Head of caudate nucleus (tissue), 42 donors: ENCODE measurements at regions not wholly inside any gene's neighbourhood (a gene's known extent, or its start where the extent isn't known, plus 50 kb on each side); places are given as distances from the start of the nearest gene placed in this dataset.

Source experiments
- DNase-seq, 42 donors: peaks; one replicate each; pipeline versions ENCODE4 v3.0.0 to v3.0.0-alpha.2; 2020 to 2021; ENCODE audit warnings: mixed read lengths in 7 of 42
- intact Hi-C: fragments of 100-400 bp; cut with DNase I; formaldehyde crosslinking; loops from one replicate; pipeline ENCODE4 v1.15.0; 2022

DNA sequence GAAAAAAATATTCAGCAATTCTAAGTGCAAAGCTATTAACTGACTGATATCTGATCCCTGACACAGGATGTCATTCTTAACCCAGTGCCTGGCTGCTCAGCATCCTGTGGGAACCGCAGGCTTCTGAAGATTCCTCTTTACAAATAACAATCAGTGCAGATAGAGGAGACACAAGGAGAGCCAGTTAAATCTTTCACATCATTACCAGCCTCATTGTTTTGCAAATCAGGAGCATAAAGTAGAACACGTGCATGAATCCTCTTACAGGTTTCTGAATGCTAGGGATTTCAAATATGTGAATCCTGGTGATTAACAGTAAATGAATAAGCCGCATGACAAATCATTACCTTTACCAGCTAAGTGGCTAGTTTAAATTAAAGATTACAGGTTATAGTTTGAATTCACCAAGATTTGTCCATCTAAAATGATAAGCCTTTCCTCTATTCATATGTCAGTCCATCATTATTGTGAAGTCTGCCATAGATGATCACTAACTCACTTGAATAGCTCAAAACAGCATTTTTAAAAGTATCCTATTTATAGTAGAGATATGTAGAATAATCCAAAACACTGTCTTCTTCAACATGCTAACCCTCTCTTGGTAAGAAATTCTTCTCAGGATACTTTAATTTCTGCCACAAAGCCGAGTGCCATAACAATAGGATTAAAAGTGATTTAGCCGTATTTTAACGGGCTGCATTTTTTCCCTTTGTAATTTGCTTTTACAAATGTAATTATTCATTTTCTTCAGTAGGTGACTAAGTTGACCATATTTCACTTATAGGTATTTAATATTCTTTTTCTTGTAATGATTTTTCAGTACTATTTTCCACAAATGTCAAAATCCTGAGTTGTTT, 367.3 kb upstream of the EPHA7 start:
- intact Hi-C loops = no loop called here

DNA sequence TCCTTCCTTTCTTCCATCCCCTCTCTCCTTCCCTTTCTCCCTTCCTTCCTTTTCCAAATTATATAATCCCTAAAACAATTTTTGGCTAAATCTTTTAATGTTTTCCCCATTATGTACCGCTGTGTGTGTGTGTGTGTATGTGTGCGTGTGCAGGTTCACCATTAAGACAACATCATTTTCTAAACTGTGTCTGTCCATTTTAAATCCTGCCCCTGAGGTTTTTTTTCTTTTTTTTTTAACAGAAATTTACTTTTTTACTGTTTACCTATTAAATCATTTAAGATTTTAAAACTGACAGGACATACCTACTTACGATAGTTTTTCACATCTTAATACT, 366.3 kb upstream of the EPHA7 start:
- intact Hi-C loops = no loop called here
- no peak for DNase-seq

More for the DNA sequence above, 367.3 kb upstream of the EPHA7 start:
- no peak for DNase-seq

DNA sequence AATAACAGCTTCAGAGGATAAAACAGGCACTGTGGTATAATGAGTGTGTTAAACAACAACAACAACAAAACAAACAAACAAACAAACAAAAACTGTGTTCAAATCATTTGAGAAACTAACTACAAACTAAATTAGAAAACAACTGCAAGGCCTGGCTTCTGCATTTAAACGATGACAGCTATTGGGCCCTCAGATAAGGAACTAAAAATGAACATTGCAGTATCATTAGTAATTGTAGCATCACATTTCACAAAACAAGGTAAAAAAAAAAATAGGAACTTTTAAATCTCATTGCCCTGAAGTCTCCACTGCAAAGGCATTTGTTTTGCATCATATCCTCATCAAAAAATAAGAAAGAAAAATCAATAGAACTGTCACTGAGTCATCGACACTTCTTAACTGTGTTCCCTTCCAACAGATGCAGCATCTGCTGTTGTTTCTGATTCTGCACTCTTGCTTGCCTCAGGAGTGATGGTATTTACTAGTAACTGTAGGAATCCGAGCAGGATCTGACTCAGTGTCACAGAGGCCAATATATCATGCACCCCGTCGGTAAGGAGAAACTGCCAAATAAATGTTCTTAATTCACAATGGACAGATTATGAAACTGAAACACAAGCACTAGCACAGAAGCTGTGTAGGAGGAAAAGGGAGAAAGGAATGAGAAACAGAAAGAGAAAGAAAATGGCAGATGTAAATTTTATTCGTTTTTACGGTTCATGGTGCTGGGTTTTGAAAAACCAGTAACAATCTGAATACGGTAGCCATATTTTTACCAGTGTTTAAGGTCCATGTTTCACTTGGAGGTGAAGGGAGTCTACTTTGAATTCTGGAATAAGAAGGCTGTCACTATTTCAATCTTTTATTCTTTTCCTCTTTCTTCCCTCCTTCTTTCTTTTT, 365.7 kb upstream of the EPHA7 start:
- intact Hi-C loops = no loop called here
- peak in 3 of 42 donors; percentile 3 to 20 (median 4) for DNase-seq

DNA sequence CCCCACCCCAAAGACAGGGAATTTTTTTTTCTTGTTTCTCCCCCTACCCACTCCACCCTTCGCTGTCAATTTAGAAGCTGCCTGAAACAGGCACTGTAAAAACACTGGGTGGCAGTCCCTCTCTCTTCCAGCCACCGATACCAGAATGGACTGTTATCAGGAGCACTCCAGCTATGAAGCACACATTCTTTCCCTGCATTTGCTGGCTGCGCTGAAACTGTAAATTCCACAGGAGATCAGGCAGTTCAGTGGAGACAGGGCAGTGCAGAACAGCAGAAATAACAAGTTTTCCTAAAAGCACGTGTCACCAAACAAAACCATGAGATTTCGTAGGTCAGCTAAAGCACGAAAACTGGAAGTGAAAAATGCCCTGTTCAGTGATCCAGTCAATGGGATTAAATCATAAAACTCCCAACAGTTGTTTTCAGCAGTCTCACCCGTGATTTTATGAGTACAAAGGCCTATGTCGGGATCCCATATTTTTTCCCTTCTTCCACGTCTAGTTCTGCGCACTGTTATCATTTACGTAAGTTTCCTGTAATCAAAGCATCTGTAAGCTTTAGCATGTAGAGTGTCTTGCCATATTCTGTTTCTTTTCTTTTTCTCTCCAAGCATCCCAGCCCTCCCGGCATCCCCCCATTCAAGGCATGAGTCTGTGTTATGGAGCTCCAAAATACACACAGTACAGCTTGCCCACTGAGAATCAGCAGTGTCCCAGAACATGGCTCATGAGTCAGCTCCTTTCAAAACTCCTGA, 359.9 kb upstream of the EPHA7 start:
- DNase-seq = peak in 17 of 42 donors; percentile 1 to 51 (median 23)
- intact Hi-C loops = no loop called here

DNA sequence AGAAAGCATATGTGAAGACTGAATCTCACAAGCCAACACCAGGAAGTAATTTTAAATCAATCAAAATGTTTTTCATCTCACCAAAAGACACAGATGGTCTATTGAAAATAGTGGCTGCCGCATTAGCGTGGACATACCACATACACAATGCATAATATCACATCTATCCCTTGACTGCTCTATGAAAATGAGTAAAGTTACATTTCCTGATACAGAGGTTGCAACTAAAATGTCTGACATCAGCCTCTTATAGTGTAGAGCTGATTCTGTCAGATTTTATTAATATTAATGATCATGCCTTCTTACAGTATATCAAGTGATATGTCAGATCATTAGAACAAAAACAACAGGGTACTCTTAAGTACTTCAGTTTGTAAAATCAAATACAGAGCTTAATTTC, 339.8 kb upstream of the EPHA7 start:
- DNase-seq = no peak
- intact Hi-C loops = no loop called here

DNA sequence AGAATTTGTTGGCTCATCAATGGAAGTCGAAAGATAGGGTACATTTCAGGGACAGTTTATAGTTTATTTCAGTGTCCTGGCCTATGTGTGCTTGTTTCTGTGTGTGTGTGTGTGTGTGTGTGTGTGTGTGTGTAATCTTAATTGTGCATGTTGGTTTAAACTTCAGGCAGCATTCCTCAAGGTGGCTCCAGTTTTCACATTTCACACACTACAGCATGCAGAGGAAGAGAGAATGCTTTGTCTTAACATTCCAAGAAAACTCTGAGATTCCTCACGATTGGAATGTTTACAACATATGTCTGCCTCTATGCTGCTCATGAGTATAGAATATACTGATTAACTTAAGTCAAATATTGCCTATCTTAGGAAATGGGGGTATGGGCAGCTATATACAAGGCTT, 332.6 kb upstream of the EPHA7 start:
- intact Hi-C loops = no loop called here
- no peak for DNase-seq

DNA sequence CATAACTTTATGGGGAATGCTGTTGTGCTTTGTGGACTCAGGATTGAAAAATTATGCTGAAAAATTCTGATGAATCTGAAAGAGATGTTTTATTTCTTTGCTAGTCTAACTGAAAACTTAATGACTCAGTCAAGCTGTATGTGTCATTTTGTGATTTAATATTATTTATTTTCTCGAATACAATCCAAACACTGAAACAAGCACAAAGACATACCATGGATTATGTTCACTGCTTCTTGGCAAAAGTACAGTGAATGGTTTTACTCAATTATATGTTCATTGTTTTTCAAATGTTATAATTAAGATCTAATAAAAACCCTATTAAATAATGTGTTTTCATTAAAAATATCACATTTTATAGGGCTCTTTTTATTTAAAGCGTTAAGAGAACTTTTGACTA, 330.6 kb upstream of the EPHA7 start:
- DNase-seq = no peak

DNA sequence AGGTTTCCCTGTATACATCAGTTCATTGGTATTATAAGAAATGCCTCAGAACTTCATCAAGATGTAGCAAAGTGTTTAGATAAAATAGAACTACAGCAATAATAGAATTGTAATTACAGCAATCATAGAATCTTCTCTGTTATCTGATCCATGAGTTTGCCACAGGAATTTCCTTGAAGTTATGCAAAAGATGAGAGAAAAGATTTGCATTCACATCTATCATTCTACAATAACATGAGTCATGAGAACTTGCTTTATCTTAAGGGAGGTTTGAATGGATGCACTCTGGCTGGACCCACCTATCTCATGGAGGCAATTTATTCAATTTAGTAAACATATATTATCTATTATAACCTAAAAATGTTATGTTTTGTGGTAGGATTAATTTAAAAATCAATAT, 329.8 kb upstream of the EPHA7 start:
- DNase-seq = no peak
- intact Hi-C loops = no loop called here

More for the DNA sequence above, 330.6 kb upstream of the EPHA7 start:
- intact Hi-C loops = no loop called here

DNA sequence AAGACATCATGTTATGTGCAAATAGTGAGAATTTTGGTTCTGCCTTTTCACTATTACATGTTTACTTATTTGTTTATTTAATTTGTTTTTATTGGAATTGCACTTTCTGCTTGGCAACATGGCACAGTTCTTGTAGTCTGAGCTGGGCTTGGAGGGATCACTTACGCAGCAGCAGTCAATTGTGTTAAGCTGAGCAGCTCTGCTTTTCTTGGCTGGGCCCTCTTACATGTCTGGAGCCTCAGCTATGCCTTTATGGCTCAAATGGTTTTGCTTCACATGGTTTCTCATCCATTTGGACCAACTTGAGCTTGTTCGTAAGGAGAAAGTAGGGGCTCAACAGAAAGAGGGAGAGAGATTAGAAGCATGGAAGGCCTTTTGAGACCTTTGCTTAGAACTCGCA, 327.5 kb upstream of the EPHA7 start:
- DNase-seq = no peak
- intact Hi-C loops = no loop called here

DNA sequence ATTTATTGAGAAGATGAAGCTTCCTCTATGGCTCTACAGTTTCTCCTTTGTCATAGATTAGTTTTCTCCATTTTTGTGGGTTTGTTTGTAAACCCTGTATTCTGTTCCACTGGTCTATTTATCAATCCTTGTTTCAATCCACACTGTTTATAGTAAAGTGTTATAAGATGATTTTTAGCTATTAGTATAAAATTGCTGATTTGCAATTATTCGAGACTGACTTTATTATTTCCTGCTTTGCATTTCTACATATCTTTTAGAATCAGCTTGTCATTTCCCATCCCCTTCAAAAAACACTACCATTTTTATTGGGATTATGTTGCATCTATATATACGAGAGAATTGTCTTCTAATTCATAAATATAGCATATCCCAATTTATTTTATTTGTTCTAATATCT, 325.9 kb upstream of the EPHA7 start:
- intact Hi-C loops = no loop called here
- DNase-seq = no peak

DNA sequence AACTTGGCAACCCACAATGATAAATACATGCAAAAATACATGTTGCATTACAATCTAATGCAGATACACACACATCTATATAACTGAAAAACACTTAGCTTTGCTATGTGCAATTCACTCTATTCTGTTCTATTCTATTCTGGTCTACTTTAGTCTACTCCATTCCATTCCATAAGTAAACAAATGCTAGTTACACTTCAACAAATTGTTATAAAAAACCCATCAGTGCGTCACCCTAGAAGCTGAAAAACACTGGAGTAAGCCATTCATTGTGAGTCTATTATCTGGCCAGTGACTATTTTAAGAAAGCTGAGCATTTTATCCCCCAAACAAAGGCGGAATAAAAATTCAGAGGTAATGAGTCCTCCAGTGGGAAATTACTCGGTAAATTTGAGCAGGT, 315.7 kb upstream of the EPHA7 start:
- DNase-seq = no peak
- intact Hi-C loops = no loop called here

DNA sequence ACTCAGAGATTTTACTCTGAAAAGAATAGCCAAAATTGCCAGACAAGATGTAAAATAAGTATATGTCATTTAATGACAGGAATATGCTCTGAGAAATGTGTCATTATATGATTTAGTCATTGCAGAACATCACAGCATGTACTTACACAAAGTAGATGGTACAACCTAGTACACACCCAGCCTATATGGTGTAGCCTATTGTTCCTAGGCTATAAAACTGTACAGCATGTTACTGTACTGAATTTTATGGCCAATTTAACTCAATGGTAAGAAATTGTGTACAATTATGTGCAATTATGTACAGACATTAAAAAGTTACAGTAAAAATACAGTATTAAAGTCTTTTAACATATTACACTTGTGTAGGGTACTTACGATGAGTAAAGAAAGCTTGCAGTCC, 311.9 kb upstream of the EPHA7 start:
- intact Hi-C loops = no loop called here
- DNase-seq = no peak

DNA sequence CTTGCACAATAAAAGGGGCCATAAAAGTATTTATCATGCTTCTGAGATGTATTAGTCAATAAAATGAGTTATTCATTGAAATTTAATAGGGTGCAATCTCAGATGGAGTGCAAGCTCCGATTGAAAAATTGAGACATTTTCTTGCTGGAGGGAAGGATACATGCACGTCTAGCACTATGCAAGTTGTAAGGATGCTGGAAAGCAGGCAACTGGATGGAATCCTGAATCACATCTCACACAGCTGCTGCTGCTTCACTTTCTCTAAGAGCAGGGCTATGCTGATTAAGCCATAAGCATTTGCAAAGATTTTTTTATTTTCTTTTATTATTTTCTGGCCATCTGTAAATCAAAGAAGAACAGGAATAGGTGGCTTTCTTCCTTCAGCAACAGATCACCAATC, 308.8 kb upstream of the EPHA7 start:
- no peak for DNase-seq
- intact Hi-C loops = no loop called here

DNA sequence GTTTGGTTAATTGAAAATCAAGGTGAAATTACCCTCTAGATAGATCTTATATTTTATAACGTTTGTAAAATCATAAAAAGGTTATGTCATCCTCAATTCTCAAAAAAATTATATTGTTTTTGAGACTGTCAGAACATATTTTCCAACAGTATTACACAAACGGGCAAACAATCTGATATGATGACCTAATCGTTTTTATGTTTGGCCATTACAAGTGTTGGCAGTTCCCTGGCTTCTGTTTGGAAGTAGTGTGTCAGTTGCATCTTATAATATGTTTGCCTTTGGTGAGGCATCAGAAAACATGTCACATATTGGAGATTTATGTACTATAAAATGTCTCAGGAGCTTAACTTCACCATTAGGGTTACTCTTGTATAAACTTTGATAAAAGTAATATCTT, 308.1 kb upstream of the EPHA7 start:
- intact Hi-C loops = no loop called here

DNA sequence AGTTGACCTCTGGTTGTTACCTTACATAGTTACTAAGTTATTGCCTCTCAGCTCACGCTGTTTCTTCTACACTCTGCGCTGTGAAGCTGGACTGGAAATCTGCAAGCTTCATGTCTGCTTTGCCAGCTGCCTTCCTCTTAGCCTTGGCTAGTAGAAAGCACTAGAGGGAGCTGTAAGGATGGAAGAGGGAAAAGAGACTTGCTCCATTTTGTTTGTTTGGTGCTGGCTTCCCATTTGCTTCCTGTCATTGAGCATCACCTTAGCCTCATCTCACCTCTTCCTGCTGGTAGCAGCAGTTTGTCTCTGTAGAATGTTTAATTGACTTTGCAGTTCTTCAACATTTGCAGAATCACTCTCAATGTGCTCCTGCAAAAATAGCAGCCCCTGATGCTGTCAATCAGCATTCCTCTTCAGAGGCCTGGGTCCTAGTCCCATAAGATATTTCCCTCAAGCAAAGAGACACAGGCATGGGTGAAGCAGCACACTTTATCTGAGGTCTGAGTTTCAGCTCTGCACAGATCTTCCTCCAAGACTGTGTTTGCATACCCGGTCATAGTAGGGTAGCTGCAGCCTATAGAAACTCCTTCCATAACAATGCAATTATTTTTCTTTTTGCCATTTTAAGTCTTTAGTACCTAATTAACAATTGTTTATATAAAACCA, 302.2 kb upstream of the EPHA7 start:
- DNase-seq = peak in 11 of 42 donors; percentile 2 to 39 (median 8)
- intact Hi-C loops = no loop called here

More for the DNA sequence above, 308.1 kb upstream of the EPHA7 start:
- no peak for DNase-seq

DNA sequence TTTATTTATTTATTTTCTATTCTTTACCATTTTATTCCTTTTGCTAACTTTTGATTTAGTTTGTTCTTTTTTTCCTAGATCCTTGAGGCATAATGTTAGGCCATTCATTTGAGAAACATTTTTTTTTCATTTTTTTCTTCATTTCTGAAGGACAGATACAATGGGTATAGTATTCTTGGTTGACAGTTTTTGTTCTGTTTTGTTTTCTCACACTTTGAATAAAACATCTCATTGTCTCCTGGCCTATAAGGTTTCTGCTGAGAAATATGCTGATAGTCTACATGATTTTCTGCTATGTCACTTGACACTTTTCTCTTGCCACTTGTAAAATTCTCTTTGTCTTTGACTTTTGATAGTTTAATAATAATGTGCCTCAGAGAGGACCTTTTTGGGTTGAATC, 294.6 kb upstream of the EPHA7 start:
- intact Hi-C loops = no loop called here
- no peak for DNase-seq

DNA sequence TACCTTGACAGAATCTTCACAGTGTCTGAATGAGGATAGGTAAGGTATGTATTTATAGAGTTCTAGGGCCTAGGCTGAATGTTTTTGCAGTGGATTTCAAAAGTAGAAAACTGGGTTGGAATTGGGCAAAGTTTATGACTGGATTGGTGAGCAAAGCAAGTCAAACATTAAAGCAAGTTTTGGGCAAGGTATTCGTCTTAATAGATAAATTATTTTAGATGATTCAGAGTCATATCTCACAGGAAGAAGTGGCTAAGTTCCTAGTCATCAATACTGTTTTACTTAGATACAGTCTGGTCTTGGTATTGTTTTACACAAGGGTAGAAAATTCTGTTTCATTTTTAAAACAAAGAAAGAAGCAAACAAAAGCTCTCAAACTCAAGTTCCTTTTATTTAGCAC, 284.1 kb upstream of the EPHA7 start:
- intact Hi-C loops = no loop called here
- DNase-seq = no peak

DNA sequence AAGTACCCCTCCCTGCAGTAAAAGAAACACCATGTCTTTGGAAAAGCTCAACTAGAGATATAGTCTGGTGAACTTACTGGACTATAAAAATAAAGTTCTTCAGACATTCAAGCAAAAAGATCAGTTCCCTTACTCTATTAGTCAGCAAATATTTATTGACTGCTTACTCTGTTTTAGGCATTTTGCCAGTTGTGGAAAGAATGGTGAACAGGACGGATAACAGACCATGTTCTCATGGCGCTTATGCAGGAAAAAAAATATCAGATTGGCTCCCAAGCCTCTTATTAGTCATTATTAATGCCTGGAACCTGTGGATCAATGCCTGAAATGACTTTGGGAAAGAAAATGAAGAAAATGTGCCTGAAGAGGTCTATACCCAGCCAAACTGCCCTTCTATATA, 282.2 kb upstream of the EPHA7 start:
- DNase-seq = no peak
- intact Hi-C loops = no loop called here

DNA sequence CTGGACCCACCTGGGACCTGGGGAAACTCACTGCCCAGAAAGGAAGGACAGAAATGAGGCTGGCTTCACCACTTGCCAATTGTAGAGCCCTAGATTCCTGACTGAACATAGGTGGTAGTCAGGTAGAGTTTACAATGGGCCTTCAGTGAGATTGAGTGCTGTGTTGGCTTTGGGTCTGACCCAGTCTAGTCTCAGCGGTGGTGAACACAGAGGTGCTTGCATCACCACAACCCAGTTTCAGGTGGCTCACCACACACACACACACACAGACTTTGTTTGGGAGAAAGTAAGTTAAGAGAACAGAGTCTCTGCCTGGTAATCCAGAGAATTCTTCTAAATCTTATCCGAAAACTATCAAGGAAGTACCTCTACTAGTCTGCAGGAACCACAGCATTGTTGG, 266.1 kb upstream of the EPHA7 start:
- intact Hi-C loops = no loop called here
- no peak for DNase-seq
